ENCODE measurements at regions not wholly inside any gene's neighbourhood (a gene's known extent, or its start where the extent isn't known, plus 50 kb on each side); places are given as distances from the start of the nearest gene placed in this dataset.

GRCh38 chr4:147219145-147219544 is 261.8 kb upstream of the EDNRA start:
- TF ChIP-seq CTCF (conservative IDR thresholded peaks at IDR 0.05) (no peak), ZFX (IDR thresholded peaks at IDR 0.05) (no peak)
